MCF 10A (cell line): ENCODE measurements at regions not wholly inside any gene's neighbourhood (a gene's known extent, or its start where the extent isn't known, plus 50 kb on each side); places are given as distances from the start of the nearest gene placed in this dataset.
A peak's percentile ranks its signal among the peaks of the same experiment; 100 is the strongest.

ENCODE experiments used
- BruUV-seq: library from RNA; stranded (reverse); fragments of 400-500 nt; replicated peaks from 2 replicates; lab custom pipeline; 2021; lab: Mats Ljungman, UMichigan
- CTCF ChIA-PET: fragments of 300-600 bp; sonication (Branson Sonifier 250); formaldehyde crosslinking; extraction: SDS; loops from one replicate; lab custom pipeline; 2021; ENCODE audit warnings: antibody characterized with exemption, inconsistent platforms; lab: Yijun Ruan, JAX
- POLR2A ChIA-PET: fragments of 300-600, 350-650 bp; sonication (Branson Sonifier 250); formaldehyde crosslinking; extraction: SDS; loops from one replicate; lab custom pipeline; 2020; ENCODE audit warnings: antibody characterized with exemption, inconsistent platforms; lab: Yijun Ruan, JAX
- DNase-seq: peaks from one replicate; pipeline ENCODE4 v3.0.0-alpha.2; 2018; ENCODE audit not compliant: unreplicated experiment
- H3K27ac Mint-ChIP-seq: one replicate; pipeline ENCODE4 v1.8.0; 2022; ENCODE audit warnings: mild to moderate bottlenecking, low read depth, mixed read lengths; ENCODE audit not compliant: unreplicated experiment
- H3K27me3 Mint-ChIP-seq: one replicate; pipeline ENCODE4 v1.8.0; 2022; ENCODE audit warnings: mixed read lengths; ENCODE audit not compliant: insufficient read depth, unreplicated experiment
- H3K36me3 Mint-ChIP-seq: one replicate; pipeline ENCODE4 v1.8.0; 2022; ENCODE audit warnings: mild to moderate bottlenecking, moderate library complexity, mixed read lengths; ENCODE audit not compliant: insufficient read depth, unreplicated experiment
- H3K4me1 Mint-ChIP-seq: one replicate; pipeline ENCODE4 v1.8.0; 2022; ENCODE audit warnings: mixed read lengths; ENCODE audit not compliant: insufficient read depth, unreplicated experiment
- H3K4me3 Mint-ChIP-seq: one replicate; pipeline ENCODE4 v1.8.0; 2022; ENCODE audit warnings: mild to moderate bottlenecking, moderate library complexity, mixed read lengths; ENCODE audit not compliant: unreplicated experiment
- H3K9me3 Mint-ChIP-seq: one replicate; pipeline ENCODE4 v1.8.0; 2022; ENCODE audit warnings: mixed read lengths; ENCODE audit not compliant: unreplicated experiment
- CTCF ChIP-seq: fragments of 200-600 bp; IDR thresholded peaks from one replicate; pipeline ENCODE4 v1.8.0; 2022; ENCODE audit warnings: antibody characterized with exemption, mild to moderate bottlenecking; ENCODE audit not compliant: unreplicated experiment
- intact Hi-C: fragments of 100-400 bp; cut with micrococcal nuclease; formaldehyde crosslinking; loops from 2 replicates; pipeline ENCODE4 v1.14.1; 2022

DNA sequence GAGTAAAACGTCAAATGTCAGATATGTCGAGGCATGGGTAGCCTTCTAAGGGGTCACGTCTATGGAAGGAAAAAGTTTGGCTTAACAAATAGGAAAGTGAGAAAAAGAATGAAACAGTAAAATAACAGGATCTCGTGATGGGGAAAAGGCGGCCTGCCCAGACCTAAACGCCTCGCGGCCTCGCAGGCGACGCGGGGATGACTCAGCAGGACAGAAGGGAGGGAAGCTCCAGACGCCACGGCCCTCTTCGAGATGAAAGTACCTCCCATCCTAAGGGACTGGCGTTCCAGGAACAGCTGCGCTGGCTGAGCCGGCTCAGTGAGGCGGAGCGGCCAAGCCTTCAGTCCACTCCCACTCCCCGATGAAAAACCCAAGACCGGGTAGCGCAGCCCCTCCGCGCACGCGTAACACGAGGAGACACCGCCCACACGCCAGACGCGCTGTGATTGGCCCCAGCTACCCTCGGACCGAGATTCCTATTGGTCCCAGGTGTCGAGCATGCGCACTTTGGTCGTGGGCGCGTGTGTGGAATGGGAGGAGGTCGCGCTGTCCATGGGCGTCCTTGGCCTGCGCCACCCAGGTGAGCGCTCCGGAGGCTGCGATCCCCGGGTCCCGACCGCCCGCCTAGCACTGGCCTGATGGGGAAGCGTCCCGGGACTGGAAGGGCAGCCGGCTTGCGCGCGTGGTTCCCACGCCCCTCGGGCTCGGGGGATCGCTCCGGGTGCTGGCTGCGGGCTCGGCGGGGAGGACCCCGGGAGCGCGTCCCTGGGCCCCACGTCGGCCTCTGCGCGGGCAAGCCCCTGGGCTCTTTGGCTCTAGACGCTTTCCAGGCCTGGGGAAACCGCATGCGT is 588.5 kb downstream of the MTRR start:
- H3K4me3 Mint-ChIP-seq: peak overlapping the region; percentile 92
- intact Hi-C loops: loop anchor here (5.0 kb wide), 2 partner anchors 115 to 450 kb away; no protein-coding TSS in a partner anchor
- CTCF ChIA-PET: interaction anchor here (0.6 to 1.9 kb wide), 6 partner anchors 25 to 698 kb away, joined by 3 to 6 read pairs (median 3); no protein-coding TSS in a partner anchor

GRCh38 chr5:8458038-8458383 is 589.1 kb downstream of the MTRR start:
- BruUV-seq: no TSS peak
- Mint-ChIP-seq H3K4me1 (peaks cover 14% of the 10 kb centered on the region), H3K4me3 (peak overlapping the region; percentile 92), H3K27me3 (no peaks in the 10 kb centered on the region), H3K36me3 (peaks cover 20% of the 10 kb centered on the region), H3K27ac (peak overlapping the region; percentile 83), H3K9me3 (no peaks in the 10 kb centered on the region)
- ChIA-PET POLR2A (interaction anchor here (0.7 to 3.0 kb wide), 13 partner anchors 16 to 586 kb away, joined by 3 to 10 read pairs (median 3); no protein-coding TSS in a partner anchor), CTCF (interaction anchor here (0.6 to 1.9 kb wide), 7 partner anchors 46 to 1677 kb away, joined by 3 to 6 read pairs (median 3); no protein-coding TSS in a partner anchor)
- no peak for TF ChIP-seq CTCF
- DNase-seq: peak; percentile 39
- intact Hi-C loops: loop anchor here (5.0 kb wide), 2 partner anchors 116 to 449 kb away; no protein-coding TSS in a partner anchor

More for the DNA sequence above, 588.5 kb downstream of the MTRR start:
- peak overlapping the region; percentile 83 for H3K27ac Mint-ChIP-seq
- peaks cover 20% of the 10 kb centered on the region for H3K36me3 Mint-ChIP-seq
- BruUV-seq: no TSS peak
- peaks cover 14% of the 10 kb centered on the region for H3K4me1 Mint-ChIP-seq
- peak; percentile 98 for DNase-seq
- H3K27me3 Mint-ChIP-seq: no peaks in the 10 kb centered on the region
- POLR2A ChIA-PET: interaction anchor here (0.6 to 3.0 kb wide), 21 partner anchors 10 to 633 kb away, joined by 3 to 10 read pairs (median 4); no protein-coding TSS in a partner anchor
- TF ChIP-seq CTCF: no peak
- no peaks in the 10 kb centered on the region for H3K9me3 Mint-ChIP-seq

GRCh38 chr5:8461543-8461942 is 592.6 kb downstream of the MTRR start:
- CTCF ChIA-PET: interaction anchor here (1.9 kb wide), 1 partner anchor 534 kb away, joined by 5 read pairs; no protein-coding TSS in a partner anchor

More at GRCh38 chr5:8461543-8461942, 592.6 kb downstream of the MTRR start:
- Mint-ChIP-seq H3K9me3 (no peaks in the 10 kb centered on the region), H3K4me3 (no peak overlapping the region), H3K27me3 (no peaks in the 10 kb centered on the region), H3K27ac (no peak overlapping the region), H3K4me1 (peaks cover 14% of the 10 kb centered on the region), H3K36me3 (peaks cover 20% of the 10 kb centered on the region)
- no peak for DNase-seq
- POLR2A ChIA-PET: interaction anchor here (0.9 kb wide), 1 partner anchor 56 kb away, joined by 3 read pairs; no protein-coding TSS in a partner anchor
- no peak for TF ChIP-seq CTCF
- intact Hi-C loops: no loop called here
- no TSS peak for BruUV-seq
